GM06990 (cell line): ENCODE measurements at regions not wholly inside any gene's neighbourhood (a gene's known extent, or its start where the extent isn't known, plus 50 kb on each side); places are given as distances from the start of the nearest gene placed in this dataset.

ENCODE experiments used
- DNase-seq: peaks from one replicate; pipeline ENCODE4 v3.0.0-alpha.2; 2011; ENCODE audit not compliant: insufficient read length; ENCODE audit errors: extremely low read depth
- H3K27me3 ChIP-seq: replicated peaks from 2 replicates; pipeline ENCODE4 v1.6.0; 2011; ENCODE audit warnings: low read length; ENCODE audit not compliant: control insufficient read depth, insufficient read depth
- H3K36me3 ChIP-seq: 2 replicates; pipeline ENCODE4 v1.5.1; 2011; ENCODE audit warnings: low read length; ENCODE audit not compliant: control insufficient read depth, insufficient read depth
- H3K4me3 ChIP-seq: replicated peaks from 2 replicates; pipeline ENCODE4 v1.5.1; 2011; ENCODE audit warnings: low read depth, mild to moderate bottlenecking, control low read depth, low read length
- TF ChIP-seq, protein P1 (sequence below): IDR thresholded peaks from 2 replicates; pipeline ENCODE4 v1.5.1; 2011; ENCODE audit warnings: low read length, control low read depth, mild to moderate bottlenecking, inconsistent platforms; ENCODE audit not compliant: insufficient read depth, poor library complexity, severe bottlenecking

DNA sequence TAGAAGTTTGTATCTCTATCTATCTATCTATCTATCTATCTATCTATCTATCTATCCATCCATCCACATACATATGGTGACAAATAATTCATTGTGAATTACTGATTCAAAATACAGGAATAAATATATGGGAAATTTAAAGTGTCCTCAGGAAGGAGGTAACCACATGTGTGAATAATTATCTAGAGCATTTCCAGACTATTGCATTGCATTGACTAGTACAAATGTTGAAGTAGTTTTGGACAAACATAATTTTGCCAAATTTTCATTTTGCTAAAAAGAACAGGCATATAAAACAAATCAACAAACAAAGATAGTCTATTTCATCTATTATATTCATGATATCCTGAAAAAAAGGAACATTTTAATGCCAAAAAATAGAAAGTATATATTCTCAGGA, 192.7 kb downstream of the UTRN start:
- TF ChIP-seq, protein P1, sequence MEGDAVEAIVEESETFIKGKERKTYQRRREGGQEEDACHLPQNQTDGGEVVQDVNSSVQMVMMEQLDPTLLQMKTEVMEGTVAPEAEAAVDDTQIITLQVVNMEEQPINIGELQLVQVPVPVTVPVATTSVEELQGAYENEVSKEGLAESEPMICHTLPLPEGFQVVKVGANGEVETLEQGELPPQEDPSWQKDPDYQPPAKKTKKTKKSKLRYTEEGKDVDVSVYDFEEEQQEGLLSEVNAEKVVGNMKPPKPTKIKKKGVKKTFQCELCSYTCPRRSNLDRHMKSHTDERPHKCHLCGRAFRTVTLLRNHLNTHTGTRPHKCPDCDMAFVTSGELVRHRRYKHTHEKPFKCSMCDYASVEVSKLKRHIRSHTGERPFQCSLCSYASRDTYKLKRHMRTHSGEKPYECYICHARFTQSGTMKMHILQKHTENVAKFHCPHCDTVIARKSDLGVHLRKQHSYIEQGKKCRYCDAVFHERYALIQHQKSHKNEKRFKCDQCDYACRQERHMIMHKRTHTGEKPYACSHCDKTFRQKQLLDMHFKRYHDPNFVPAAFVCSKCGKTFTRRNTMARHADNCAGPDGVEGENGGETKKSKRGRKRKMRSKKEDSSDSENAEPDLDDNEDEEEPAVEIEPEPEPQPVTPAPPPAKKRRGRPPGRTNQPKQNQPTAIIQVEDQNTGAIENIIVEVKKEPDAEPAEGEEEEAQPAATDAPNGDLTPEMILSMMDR, result no peak
- no peak for DNase-seq
- H3K36me3 ChIP-seq, result peaks cover 2% of the 10 kb centered on the region
- H3K27me3 ChIP-seq, result no peaks in the 10 kb centered on the region
- no peak overlapping the region for H3K4me3 ChIP-seq

DNA sequence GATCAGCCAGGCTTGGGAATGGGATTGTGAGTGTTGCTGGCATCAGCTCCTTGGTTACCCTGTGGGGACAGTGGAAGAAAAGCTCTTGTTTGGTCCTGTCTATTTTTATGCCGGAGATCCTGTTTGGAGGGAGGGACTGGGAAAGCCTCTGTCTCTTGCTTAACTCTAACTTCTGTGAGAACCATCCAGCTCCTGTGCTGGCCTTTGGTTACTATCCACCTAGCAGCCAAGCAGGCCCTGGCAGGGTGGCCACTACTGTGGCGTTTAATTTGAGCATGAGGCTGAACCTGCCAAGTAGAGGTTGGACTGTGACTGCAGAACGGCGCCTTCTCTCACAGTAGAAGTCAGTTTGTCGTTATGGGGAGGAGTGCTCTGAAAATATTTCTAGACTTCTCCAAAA, 193.3 kb downstream of the UTRN start:
- no peak for DNase-seq
- H3K4me3 ChIP-seq, result no peak overlapping the region
- TF ChIP-seq, protein P1, result no peak
- peaks cover 2% of the 10 kb centered on the region for H3K36me3 ChIP-seq
- no peaks in the 10 kb centered on the region for H3K27me3 ChIP-seq

- TF ChIP-seq, protein P1, result no peak
- Histone ChIP-seq H3K36me3 (peaks cover 2% of the 10 kb centered on the region; the same call in 1 of the 2 replicates), H3K27me3 (no peaks in the 10 kb centered on the region), H3K4me3 (no peak overlapping the region)
- DNase-seq, result no peak
Measured at GRCh38 chr6:144479991-144480390, 194.9 kb downstream of the UTRN start.

- H3K27me3 ChIP-seq, result no peaks in the 10 kb centered on the region
- no peak overlapping the region for H3K4me3 ChIP-seq
- no peak for DNase-seq
- H3K36me3 ChIP-seq, result peaks cover 2% of the 10 kb centered on the region; the same call in 1 of the 2 replicates
- TF ChIP-seq, protein P1, result no peak
Measured at GRCh38 chr6:144480473-144480872, 195.3 kb downstream of the UTRN start.

GRCh38 chr6:144481527-144481926, 196.4 kb downstream of the UTRN start:
- no peak for DNase-seq
- Histone ChIP-seq H3K27me3 (no peaks in the 10 kb centered on the region), H3K4me3 (no peak overlapping the region), H3K36me3 (peaks cover 2% of the 10 kb centered on the region; the same call in 1 of the 2 replicates)
- TF ChIP-seq, protein P1, result no peak

GRCh38 chr6:144482142-144482541, 197.0 kb downstream of the UTRN start:
- Histone ChIP-seq H3K36me3 (peaks cover 2% of the 10 kb centered on the region; the same call in 1 of the 2 replicates), H3K4me3 (no peak overlapping the region), H3K27me3 (no peaks in the 10 kb centered on the region)
- DNase-seq, result peak; percentile 29
- TF ChIP-seq, protein P1, result peak; percentile 81
